ENCODE measurements at regions not wholly inside any gene's neighbourhood (a gene's known extent, or its start where the extent isn't known, plus 50 kb on each side); places are given as distances from the start of the nearest gene placed in this dataset.

GRCh38 chr14:35222872-35223466 lies 69.2 kb upstream of the PSMA6 start:
- no peak for DNase-seq

DNA sequence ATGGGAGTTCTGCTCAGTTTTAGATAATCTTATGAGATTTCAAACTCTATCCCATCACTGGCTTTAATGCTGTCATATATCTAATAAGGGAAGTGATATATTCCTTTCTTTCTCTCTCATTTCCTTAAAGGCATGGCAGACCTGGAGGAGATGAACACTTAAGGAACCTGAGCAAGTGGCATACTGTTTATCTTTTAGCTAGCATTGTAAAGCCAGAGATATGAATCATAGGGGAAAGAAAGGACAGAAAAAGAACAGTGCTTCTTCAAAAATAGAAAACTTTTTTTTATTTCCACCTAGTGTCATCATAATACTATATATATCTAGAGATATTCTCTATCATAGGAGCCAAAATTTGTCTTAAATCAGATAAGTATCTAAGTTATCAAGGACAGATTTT lies 68.3 kb upstream of the PSMA6 start:
- peak; percentile 31 for DNase-seq

DNA sequence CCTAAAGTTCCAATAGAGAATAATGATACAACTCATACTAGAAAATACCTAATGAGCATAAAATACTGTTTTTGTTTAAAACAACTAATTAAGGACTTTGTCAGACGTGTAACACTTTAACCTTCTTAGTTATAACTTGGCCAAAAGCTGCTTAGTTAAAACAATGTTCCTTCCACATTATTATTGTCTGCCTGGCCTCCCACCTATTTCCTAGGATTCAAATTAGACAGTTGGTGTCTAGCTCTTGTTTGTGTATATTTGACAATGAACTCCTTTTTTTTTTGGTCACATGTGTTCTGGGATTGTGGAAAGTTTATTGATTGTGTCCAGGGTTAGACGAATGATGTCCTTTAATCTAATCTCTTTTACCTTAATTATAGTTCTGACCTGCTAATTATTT lies 67.6 kb upstream of the PSMA6 start:
- no peak for DNase-seq

- DNase-seq = no peak
These were observed 62.9 kb upstream of the PSMA6 start for GRCh38 chr14:35229084-35229791.

DNA sequence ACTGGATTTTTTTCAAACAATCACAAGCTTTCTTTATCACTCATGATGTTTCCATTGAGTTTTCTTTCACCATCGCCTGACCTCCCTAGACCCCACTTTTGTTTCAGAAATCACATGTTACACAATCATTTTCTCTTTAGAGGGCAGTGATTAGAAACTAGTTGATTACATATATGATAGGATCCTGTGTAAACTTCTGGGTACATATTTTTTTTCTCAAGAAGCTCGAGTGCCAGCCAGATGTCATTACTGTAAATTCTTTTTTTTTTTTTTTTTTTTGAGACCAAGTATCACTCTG lies 62.4 kb upstream of the PSMA6 start:
- DNase-seq = no peak

DNA sequence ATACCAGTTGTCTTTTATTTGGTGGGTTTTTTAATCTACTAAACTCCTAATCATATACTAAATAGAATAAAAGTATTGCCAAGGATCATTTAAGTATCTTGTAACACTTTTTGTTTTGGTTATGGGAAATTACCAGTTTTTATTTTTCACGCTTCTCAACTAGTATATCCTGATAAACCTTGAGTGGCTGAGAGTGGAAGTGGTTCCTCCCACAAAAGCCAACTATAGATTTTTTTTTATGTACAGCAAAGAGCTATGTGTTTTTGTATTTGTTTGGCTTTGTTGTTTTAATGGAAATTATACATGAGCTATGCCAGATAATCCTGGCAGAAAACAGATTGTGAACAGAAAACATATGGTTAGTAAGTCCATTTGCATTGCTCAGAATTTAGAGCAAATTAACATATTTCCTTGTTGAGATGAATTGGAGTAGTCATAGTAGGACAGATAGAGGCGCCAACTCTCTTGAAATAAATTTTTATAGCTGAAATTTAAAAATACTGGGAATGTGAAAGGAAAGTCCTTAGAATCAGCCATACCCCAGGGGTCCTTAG lies 60.9 kb upstream of the PSMA6 start:
- no peak for DNase-seq

DNA sequence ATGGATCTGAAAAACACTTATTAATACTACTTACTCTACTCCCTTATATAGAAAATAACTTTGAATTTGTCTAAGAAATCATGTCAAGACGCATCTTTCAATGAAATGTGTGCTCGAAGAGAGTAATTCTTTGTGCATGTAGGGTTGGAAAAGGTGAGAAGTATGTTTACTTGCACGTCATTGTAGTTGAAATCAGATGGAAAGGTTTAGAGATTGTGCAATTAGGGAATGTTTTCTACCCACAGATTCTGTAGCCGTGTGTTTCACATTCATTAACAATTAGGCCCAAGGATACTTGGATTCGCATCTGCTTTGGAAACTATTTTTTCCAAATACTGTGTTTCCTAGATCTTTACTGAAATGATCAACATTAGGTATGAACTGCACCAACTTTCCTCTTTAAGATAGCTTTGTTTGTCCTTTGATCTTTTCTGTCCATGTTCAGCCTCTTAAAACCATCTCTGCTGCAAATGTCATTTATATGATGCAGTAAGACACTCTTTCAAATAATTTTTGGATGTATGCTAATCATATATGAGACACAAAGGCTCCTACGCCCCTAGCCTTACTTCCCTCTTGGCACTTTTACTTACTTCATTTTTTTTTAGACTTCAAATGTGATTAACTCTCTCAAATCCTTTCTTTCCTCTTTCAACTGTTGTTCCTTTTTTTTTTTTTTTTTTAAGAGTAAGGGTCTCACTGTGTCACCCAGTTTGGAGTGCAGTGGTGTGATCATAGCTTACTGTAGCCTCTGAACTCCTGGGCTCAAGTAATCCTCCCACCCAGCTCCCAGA lies 58.0 kb upstream of the PSMA6 start:
- peak; percentile 55 for DNase-seq

DNA sequence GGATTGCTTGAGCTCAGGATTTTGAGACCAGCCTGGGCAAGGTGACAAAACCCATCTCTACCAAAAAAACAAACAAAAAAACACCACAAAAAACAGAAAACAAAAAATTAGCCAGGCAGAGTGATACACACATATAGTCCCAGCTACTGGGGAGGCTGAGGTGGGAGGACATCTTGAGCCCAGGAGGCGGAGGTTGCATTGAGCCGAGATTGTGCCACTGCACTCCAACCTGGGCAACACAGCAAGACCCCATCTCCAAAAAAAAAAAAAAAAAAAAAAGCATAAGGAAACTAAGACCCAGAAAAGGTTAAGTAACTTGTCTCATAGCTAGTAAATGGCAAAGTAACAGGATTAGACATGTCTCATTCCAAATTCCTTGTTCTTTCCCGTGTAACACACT lies 56.3 kb upstream of the PSMA6 start:
- no peak for DNase-seq

- no peak for DNase-seq
These were observed 55.4 kb upstream of the PSMA6 start for GRCh38 chr14:35236806-35237205.

DNA sequence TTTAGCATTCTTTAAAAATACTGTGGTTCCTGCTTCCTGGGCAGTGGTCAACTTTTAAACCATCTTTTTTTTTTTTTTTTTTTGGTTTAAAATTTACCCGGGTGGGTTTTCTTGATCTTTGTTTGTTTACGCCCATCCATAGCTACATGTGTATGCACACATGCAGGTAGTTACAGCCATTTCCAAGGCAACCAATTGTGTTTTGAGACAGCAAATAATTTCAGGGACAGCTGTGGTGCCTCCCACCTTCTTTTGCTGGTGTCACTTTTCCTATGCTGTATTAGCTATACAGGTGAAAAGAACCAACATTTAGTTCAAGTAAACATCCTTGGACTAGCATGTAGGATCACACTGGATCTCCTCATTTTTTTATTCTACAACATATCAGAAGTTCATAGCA lies 52.0 kb upstream of the PSMA6 start:
- DNase-seq = no peak
